ENCODE measurements at regions not wholly inside any gene's neighbourhood (a gene's known extent, or its start where the extent isn't known, plus 50 kb on each side); places are given as distances from the start of the nearest gene placed in this dataset.
"Not testable (repeated sequence)": the region's sequence is repeated elsewhere in the genome, so short reads cannot be mapped to it uniquely, and the experiment has no call there.

DNA sequence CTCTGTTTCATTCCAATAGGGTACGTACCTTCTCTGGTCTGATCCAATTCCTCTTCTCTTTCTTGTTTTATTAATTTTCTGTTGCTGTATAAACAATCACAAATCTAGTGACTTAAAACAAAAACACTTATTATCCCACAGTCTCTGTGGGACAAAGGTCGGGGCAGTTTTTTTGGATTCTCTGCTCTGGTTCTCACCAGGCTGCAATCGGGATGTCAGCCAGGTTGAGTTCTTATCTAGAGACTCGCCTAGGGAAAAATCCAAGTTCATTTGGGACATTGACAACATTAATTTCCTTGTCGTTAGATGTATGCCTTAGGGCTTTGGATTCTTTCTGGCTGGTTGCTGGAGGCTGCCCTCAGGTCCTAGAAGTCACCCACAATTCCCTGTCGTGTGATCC, 430.5 kb upstream of the RORB start:
- H3K4me3 ChIP-seq (ENCODE audit: control insufficient read depth, low read depth, low read length), result no peak overlapping the region
- no peak for DNase-seq (ENCODE audit: low read depth)
- TF ChIP-seq, protein P1, sequence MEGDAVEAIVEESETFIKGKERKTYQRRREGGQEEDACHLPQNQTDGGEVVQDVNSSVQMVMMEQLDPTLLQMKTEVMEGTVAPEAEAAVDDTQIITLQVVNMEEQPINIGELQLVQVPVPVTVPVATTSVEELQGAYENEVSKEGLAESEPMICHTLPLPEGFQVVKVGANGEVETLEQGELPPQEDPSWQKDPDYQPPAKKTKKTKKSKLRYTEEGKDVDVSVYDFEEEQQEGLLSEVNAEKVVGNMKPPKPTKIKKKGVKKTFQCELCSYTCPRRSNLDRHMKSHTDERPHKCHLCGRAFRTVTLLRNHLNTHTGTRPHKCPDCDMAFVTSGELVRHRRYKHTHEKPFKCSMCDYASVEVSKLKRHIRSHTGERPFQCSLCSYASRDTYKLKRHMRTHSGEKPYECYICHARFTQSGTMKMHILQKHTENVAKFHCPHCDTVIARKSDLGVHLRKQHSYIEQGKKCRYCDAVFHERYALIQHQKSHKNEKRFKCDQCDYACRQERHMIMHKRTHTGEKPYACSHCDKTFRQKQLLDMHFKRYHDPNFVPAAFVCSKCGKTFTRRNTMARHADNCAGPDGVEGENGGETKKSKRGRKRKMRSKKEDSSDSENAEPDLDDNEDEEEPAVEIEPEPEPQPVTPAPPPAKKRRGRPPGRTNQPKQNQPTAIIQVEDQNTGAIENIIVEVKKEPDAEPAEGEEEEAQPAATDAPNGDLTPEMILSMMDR (IDR thresholded peaks at IDR 0.05; ENCODE audit: control insufficient read depth, insufficient read depth, low read depth, low read length, missing control alignments), result no peak

DNA sequence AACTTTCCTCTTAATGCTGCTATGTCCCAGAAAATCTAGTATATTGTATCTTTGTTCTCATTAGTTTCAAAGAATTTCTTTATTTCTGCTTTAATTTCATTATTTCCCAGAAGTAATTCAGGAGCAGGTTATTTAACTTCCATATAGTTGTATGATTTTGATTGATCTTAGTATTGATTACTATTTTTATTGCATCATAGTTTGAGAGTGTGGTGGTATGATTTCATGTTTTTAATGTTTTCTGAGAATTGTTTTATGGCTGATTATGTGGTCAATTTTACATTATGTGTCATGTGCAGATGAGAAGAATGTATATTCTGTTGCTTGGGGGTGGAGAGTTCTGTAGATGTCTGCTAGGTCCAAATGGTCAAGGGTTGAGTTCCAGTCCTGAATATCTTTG, 425.6 kb upstream of the RORB start:
- TF ChIP-seq, protein P1 (IDR thresholded peaks at IDR 0.05; ENCODE audit: control insufficient read depth, insufficient read depth, low read depth, low read length, missing control alignments), result no peak
- DNase-seq (ENCODE audit: low read depth), result no peak

DNA sequence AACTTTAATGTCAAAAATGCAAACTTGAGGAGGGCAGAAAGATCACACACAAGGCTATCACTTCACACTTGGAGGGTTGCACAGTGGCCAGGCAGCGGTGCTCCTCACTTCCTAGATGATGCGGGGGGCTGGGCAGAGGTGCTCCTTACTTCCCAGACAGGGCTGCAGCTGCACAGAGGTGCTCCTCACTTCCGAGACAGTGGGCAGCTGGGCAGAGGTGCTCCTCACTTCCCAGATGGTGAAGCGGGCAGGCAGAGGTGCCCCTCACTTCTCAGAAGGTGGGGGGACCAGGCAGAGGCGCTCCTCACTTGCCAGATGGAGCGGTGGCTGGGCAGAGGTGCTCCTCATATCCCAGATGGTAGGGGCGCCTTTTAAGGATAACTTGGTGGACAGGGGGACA, 423.2 kb upstream of the RORB start:
- no peak overlapping the region for H3K4me3 ChIP-seq (ENCODE audit: control insufficient read depth, low read depth, low read length)
- no peak for DNase-seq (ENCODE audit: low read depth)
- TF ChIP-seq, protein P1 (IDR thresholded peaks at IDR 0.05; ENCODE audit: control insufficient read depth, insufficient read depth, low read depth, low read length, missing control alignments), result no peak

More for the DNA sequence above, 425.6 kb upstream of the RORB start:
- no peak overlapping the region for H3K4me3 ChIP-seq (ENCODE audit: control insufficient read depth, low read depth, low read length)

DNA sequence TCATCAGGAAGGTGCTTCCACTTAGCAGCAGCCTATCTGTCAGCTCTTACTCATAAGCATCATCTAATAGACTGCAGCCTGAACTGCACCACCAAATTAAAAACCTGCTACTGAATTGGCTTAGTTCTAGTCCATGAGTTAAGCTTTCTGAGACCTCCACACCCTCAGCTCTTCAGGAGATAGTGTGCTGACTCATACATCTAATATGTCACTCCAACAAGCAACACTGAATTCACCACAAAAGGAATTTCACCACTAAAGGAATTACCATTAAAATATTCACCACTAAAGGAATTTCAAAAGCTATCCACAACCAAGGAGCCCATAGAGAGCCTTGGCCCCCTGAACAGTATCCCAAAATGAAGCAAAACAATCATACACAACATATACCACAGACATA, 418.5 kb upstream of the RORB start:
- H3K4me3 ChIP-seq (ENCODE audit: control insufficient read depth, low read depth, low read length), result no peak overlapping the region
- DNase-seq (ENCODE audit: low read depth), result no peak

DNA sequence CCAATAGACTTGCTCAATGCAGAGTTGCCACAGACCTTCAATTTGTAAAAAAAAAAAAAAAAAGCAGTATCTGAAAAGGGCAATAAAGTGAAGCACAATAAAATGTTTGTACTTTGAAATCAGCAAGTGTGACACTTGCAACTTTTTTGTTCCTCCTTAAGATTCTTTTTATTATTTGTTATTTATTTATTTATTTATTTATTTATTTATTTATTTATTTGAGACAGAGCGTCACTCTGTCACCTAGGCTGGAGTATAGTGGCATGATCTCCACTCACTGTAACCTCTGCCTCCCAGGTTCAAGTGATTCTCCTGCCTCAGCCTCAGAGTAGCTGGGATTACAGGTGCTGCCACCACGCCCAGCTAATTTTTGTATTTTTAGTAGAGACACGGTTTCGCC, 416.5 kb upstream of the RORB start:
- H3K4me3 ChIP-seq (ENCODE audit: control insufficient read depth, low read depth, low read length); DNase-seq (ENCODE audit: low read depth): not testable (repeated sequence)

More for the DNA sequence above, 418.5 kb upstream of the RORB start:
- TF ChIP-seq, protein P1 (IDR thresholded peaks at IDR 0.05; ENCODE audit: control insufficient read depth, insufficient read depth, low read depth, low read length, missing control alignments), result no peak

DNA sequence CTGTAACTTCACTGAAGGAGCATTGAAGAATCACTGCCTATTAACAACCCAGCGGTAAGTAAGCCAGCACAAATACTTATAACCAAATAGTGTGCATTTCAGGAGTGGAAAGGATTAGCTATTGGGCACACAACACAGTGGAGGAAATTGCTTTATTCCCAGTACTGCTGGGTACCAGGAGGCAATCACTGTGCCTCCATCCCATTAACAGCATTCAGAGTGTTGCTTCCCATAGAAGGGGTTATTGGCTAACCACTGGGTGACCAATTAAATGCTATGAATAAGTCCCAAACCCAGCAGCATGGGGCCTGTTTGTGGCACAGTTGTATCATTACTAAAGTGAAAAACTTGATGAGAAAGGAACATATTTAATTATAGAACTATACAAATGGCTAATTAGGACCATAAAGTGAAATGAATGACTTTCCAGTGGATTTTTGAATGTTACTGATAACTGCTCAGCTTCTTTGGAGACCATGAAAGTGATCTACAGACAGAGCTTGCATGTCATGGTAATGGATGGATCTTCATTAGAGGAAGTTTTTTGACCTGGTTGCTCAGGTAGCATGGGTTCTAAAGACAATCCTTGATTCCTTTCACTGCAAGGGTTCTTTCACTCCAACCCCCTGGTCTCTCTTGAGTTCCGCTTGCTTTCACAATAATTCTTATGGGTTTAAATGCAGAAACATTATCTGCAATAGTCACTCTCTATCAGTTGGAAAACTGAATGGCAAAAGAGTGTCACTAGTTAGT, 413.3 kb upstream of the RORB start:
- TF ChIP-seq, protein P1 (IDR thresholded peaks at IDR 0.05; ENCODE audit: control insufficient read depth, insufficient read depth, low read depth, low read length, missing control alignments), result no peak
- no peak overlapping the region for H3K4me3 ChIP-seq (ENCODE audit: control insufficient read depth, low read depth, low read length)

DNA sequence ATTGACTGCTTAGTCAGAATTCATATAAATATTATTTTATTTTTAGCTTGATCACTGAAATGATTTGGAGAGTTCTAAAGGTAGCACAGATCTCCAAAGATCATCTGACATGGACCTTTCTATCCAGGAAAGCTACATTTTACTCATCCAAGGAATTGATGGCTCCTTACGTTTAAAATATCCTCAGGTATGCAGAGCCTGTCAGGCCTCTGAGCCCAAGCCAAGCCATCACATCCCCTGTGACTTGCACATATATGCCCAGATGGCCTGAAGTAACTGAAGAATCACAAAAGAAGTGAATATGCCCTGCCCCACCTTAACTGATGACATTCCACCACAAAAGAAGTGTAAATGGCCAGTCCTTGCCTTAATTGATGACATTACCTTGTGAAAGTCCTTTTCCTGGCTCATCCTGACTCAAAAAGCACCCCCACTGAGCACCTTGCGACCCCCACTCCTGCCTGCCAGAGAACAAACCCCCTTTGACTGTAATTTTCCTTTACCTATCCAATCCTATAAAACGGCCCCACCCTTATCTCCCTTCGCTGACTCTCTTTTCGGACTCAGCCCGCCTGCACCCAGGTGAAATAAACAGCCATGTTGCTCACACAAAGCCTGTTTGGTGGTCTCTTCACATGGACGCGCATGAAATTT, 411.6 kb upstream of the RORB start:
- not testable (repeated sequence) for H3K4me3 ChIP-seq (ENCODE audit: control insufficient read depth, low read depth, low read length); DNase-seq (ENCODE audit: low read depth)

More for the DNA sequence above, 413.3 kb upstream of the RORB start:
- DNase-seq (ENCODE audit: low read depth), result no peak

DNA sequence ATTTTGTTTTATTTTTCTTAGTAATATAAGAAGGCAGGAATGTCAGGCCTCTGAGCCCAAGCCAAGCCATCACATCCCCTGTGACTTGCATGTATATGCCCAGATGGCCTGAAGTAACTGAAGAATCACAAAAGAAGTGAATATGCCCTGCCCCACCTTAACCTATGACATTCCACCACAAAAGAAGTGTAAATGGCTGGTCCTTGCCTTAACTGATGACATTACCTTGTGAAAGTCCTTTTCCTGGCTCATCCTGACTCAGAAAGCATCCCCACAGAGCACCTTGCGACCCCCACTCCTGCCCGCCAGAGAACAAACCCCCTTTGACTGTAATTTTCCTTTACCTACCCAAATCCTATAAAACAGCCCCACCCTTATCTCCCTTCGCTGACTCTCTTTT, 406.2 kb upstream of the RORB start:
- not testable (repeated sequence) for H3K4me3 ChIP-seq (ENCODE audit: control insufficient read depth, low read depth, low read length); DNase-seq (ENCODE audit: low read depth)

Data from AG09309 (cell line).